B cell (primary cell): ENCODE measurements at regions not wholly inside any gene's neighbourhood (a gene's known extent, or its start where the extent isn't known, plus 50 kb on each side); places are given as distances from the start of the nearest gene placed in this dataset.

Experiments used
- EZH2 ChIP-seq: IDR thresholded peaks from 2 replicates; pipeline ENCODE4 v1.6.1; 2012; ENCODE audit warnings: borderline replicate concordance, low read depth, mild to moderate bottlenecking, moderate library complexity, low read length; ENCODE audit not compliant: insufficient read depth, poor library complexity, severe bottlenecking
- TF ChIP-seq, protein P1 (sequence below): fragments of 200-600 bp; IDR thresholded peaks from one replicate; pipeline ENCODE4 v1.8.0; 2022; ENCODE audit warnings: antibody characterized with exemption, mild to moderate bottlenecking

GRCh38 chr4:123346330-123346940 is 50.2 kb upstream of the SPRY1 start:
- TF ChIP-seq, protein P1, sequence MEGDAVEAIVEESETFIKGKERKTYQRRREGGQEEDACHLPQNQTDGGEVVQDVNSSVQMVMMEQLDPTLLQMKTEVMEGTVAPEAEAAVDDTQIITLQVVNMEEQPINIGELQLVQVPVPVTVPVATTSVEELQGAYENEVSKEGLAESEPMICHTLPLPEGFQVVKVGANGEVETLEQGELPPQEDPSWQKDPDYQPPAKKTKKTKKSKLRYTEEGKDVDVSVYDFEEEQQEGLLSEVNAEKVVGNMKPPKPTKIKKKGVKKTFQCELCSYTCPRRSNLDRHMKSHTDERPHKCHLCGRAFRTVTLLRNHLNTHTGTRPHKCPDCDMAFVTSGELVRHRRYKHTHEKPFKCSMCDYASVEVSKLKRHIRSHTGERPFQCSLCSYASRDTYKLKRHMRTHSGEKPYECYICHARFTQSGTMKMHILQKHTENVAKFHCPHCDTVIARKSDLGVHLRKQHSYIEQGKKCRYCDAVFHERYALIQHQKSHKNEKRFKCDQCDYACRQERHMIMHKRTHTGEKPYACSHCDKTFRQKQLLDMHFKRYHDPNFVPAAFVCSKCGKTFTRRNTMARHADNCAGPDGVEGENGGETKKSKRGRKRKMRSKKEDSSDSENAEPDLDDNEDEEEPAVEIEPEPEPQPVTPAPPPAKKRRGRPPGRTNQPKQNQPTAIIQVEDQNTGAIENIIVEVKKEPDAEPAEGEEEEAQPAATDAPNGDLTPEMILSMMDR = no peak
- TF ChIP-seq EZH2 = no peak
